ENCODE measurements at regions not wholly inside any gene's neighbourhood (a gene's known extent, or its start where the extent isn't known, plus 50 kb on each side); places are given as distances from the start of the nearest gene placed in this dataset.

DNA sequence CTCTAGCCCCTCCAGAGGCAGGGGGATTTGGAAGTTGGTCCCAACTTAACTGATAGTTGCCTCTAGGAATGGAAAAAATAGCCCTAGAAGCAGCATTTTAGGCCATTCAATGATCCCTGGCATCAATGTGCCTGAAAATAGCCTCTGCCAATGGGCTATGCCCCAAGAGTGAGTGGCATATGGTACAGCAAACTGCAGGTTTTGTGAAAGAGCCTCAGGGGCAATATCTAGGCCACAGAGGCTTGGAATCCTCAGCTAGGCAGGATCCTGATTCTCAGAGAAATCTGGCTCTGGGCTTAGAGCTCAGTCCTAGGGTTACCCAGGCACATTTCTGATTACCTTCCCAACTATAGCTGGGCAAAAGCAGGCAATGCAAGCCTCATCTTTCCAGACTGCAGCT, 104.4 kb upstream of the MOCS1 start:
- Histone ChIP-seq H3K9me3 (no peaks in the 10 kb centered on the region), H3K4me1 (no peaks in the 10 kb centered on the region), H3K27me3 (no peaks in the 10 kb centered on the region), H3K27ac (no peak overlapping the region), H3K36me3 (no peaks in the 10 kb centered on the region), H3K4me3 (no peak overlapping the region)
- intact Hi-C loops (cut with DNase I): no loop called here
- TF ChIP-seq POLR2A (IDR thresholded peaks at IDR 0.05) (no peak), POLR2AphosphoS5 (IDR thresholded peaks at IDR 0.05; ENCODE audit: insufficient read depth in 1 of 2, low read depth in 1 of 2) (no peak)
- TF ChIP-seq, protein P1, sequence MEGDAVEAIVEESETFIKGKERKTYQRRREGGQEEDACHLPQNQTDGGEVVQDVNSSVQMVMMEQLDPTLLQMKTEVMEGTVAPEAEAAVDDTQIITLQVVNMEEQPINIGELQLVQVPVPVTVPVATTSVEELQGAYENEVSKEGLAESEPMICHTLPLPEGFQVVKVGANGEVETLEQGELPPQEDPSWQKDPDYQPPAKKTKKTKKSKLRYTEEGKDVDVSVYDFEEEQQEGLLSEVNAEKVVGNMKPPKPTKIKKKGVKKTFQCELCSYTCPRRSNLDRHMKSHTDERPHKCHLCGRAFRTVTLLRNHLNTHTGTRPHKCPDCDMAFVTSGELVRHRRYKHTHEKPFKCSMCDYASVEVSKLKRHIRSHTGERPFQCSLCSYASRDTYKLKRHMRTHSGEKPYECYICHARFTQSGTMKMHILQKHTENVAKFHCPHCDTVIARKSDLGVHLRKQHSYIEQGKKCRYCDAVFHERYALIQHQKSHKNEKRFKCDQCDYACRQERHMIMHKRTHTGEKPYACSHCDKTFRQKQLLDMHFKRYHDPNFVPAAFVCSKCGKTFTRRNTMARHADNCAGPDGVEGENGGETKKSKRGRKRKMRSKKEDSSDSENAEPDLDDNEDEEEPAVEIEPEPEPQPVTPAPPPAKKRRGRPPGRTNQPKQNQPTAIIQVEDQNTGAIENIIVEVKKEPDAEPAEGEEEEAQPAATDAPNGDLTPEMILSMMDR (IDR thresholded peaks at IDR 0.05): no peak
- no peak for DNase-seq (ENCODE audit: extremely low spot score in 2 of 2)

GRCh38 chr6:40037271-40037670, 103.0 kb upstream of the MOCS1 start:
- H3K9me3 ChIP-seq: no peaks in the 10 kb centered on the region
- intact Hi-C loops (cut with DNase I): no loop called here
- no peak overlapping the region for H3K4me3 ChIP-seq
- no peak for DNase-seq (ENCODE audit: extremely low spot score in 2 of 2)
- H3K27ac ChIP-seq: no peak overlapping the region
- no peaks in the 10 kb centered on the region for H3K4me1 ChIP-seq
- H3K27me3 ChIP-seq: no peaks in the 10 kb centered on the region
- TF ChIP-seq POLR2A (IDR thresholded peaks at IDR 0.05): no peak
- TF ChIP-seq POLR2AphosphoS5 (IDR thresholded peaks at IDR 0.05; ENCODE audit: insufficient read depth in 1 of 2, low read depth in 1 of 2): no peak
- TF ChIP-seq, protein P1 (IDR thresholded peaks at IDR 0.05): no peak
- H3K36me3 ChIP-seq: no peaks in the 10 kb centered on the region

DNA sequence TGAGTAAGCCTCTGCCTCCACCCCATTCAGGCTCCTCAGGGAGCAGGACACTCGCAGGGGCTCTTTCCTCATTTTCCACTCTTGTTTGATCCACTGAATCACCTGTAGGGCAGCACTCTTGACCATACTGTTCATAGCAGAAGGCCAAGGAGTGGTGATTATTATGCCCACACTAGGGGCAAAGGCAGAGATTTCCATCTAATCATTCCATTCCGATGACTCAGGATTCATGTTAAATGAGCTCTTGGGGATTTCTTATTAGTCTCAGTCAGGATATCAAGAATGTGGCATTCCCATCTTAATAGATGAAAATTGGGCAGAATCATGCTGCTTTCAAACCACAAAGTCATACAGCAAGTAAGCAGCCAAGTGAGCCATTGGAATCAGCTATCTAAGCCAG, 101.9 kb upstream of the MOCS1 start:
- TF ChIP-seq, protein P1 (IDR thresholded peaks at IDR 0.05): no peak
- TF ChIP-seq POLR2A (IDR thresholded peaks at IDR 0.05): no peak
- TF ChIP-seq POLR2AphosphoS5 (IDR thresholded peaks at IDR 0.05; ENCODE audit: insufficient read depth in 1 of 2, low read depth in 1 of 2): no peak
- Histone ChIP-seq H3K4me1 (no peaks in the 10 kb centered on the region), H3K27me3 (no peaks in the 10 kb centered on the region), H3K27ac (no peak overlapping the region), H3K4me3 (no peak overlapping the region), H3K36me3 (no peaks in the 10 kb centered on the region), H3K9me3 (no peaks in the 10 kb centered on the region)
- intact Hi-C loops (cut with DNase I): no loop called here
- no peak for DNase-seq (ENCODE audit: extremely low spot score in 2 of 2)

- Histone ChIP-seq H3K4me1 (no peaks in the 10 kb centered on the region), H3K9me3 (no peaks in the 10 kb centered on the region), H3K27ac (no peak overlapping the region), H3K4me3 (no peak overlapping the region), H3K27me3 (no peaks in the 10 kb centered on the region), H3K36me3 (no peaks in the 10 kb centered on the region)
- DNase-seq (ENCODE audit: extremely low spot score in 2 of 2): no peak
- no peak for TF ChIP-seq POLR2AphosphoS5 (IDR thresholded peaks at IDR 0.05; ENCODE audit: insufficient read depth in 1 of 2, low read depth in 1 of 2)
- intact Hi-C loops (cut with DNase I): no loop called here
Observed at GRCh38 chr6:40028449-40028848, 94.2 kb upstream of the MOCS1 start.

- intact Hi-C loops (cut with DNase I): no loop called here
- no peak for DNase-seq (ENCODE audit: extremely low spot score in 2 of 2)
- Histone ChIP-seq H3K27ac (no peak overlapping the region), H3K36me3 (no peaks in the 10 kb centered on the region), H3K9me3 (no peaks in the 10 kb centered on the region), H3K4me3 (no peak overlapping the region), H3K27me3 (no peaks in the 10 kb centered on the region), H3K4me1 (no peaks in the 10 kb centered on the region)
- TF ChIP-seq POLR2AphosphoS5 (IDR thresholded peaks at IDR 0.05; ENCODE audit: insufficient read depth in 1 of 2, low read depth in 1 of 2) (no peak), POLR2A (IDR thresholded peaks at IDR 0.05) (no peak)
- TF ChIP-seq, protein P1 (IDR thresholded peaks at IDR 0.05): no peak
Observed at GRCh38 chr6:40022867-40023266, 88.6 kb upstream of the MOCS1 start.

GRCh38 chr6:40020166-40020565, 85.9 kb upstream of the MOCS1 start:
- Histone ChIP-seq H3K36me3 (no peaks in the 10 kb centered on the region), H3K4me3 (no peak overlapping the region), H3K27ac (no peak overlapping the region), H3K9me3 (no peaks in the 10 kb centered on the region), H3K4me1 (no peaks in the 10 kb centered on the region), H3K27me3 (no peaks in the 10 kb centered on the region)
- intact Hi-C loops (cut with DNase I): no loop called here
- TF ChIP-seq POLR2A (IDR thresholded peaks at IDR 0.05) (no peak), POLR2AphosphoS5 (IDR thresholded peaks at IDR 0.05; ENCODE audit: insufficient read depth in 1 of 2, low read depth in 1 of 2) (no peak)
- TF ChIP-seq, protein P1 (IDR thresholded peaks at IDR 0.05): no peak
- no peak for DNase-seq (ENCODE audit: extremely low spot score in 2 of 2)
